ENCODE measurements at regions not wholly inside any gene's neighbourhood (a gene's known extent, or its start where the extent isn't known, plus 50 kb on each side); places are given as distances from the start of the nearest gene placed in this dataset.

- H3K4me3 ChIP-seq (ENCODE audit: low read depth in 2 of 2, low read length in 1 of 2), result no peak overlapping the region
- POLR2A ChIA-PET, result no interaction called here
- H3K9me3 ChIP-seq, result no peaks in the 10 kb centered on the region
- no peak overlapping the region for H3K27ac ChIP-seq (ENCODE audit: low read depth in 2 of 2, low read length in 1 of 2)
- WGBS (ENCODE audit: low lambda C conversion rate), result 39% methylated on average over 2 of the region's 2 CpGs
- no peaks in the 10 kb centered on the region for H3K4me1 ChIP-seq (ENCODE audit: control insufficient read depth in 1 of 2, insufficient read depth in 2 of 2, low read depth in 1 of 2, low read length in 1 of 2)
- H3K27me3 ChIP-seq (ENCODE audit: insufficient read depth), result no peaks in the 10 kb centered on the region; the same call in 1 of the 2 replicates
- no peaks in the 10 kb centered on the region for H3K79me2 ChIP-seq (ENCODE audit: insufficient read depth)
- no peak for DNase-seq
- no peak overlapping the region for H2AFZ ChIP-seq (ENCODE audit: low read depth)
- H3F3A ChIP-seq (replicated peaks; ENCODE audit: insufficient read depth), result no peaks in the 10 kb centered on the region
- no peaks in the 10 kb centered on the region for H4K20me1 ChIP-seq (ENCODE audit: insufficient read depth)
- no peaks in the 10 kb centered on the region for H3K9me2 ChIP-seq
- H3K4me2 ChIP-seq, result no peak overlapping the region
- CTCF ChIA-PET, result interaction anchor here (1.0 kb wide), 1 partner anchor 13 kb away, joined by 3 read pairs; no protein-coding TSS in a partner anchor
- TF ChIP-seq NFIC (IDR thresholded peaks at IDR 0.05; ENCODE audit: borderline replicate concordance) (no peak), EP300 (IDR thresholded peaks at IDR 0.05; ENCODE audit: borderline replicate concordance in 1 of 2, low read depth in 1 of 2, low read length in 1 of 2) (no peak), TEAD4 (IDR thresholded peaks at IDR 0.05; ENCODE audit: borderline replicate concordance, insufficient read depth) (no peak), SMC3 (IDR thresholded peaks at IDR 0.05; ENCODE audit: low read depth, low read length) (no peak), FOXM1 (IDR thresholded peaks at IDR 0.05; ENCODE audit: low read depth) (no peak), JUND (IDR thresholded peaks at IDR 0.05) (no peak)
- TF ChIP-seq, protein P1, sequence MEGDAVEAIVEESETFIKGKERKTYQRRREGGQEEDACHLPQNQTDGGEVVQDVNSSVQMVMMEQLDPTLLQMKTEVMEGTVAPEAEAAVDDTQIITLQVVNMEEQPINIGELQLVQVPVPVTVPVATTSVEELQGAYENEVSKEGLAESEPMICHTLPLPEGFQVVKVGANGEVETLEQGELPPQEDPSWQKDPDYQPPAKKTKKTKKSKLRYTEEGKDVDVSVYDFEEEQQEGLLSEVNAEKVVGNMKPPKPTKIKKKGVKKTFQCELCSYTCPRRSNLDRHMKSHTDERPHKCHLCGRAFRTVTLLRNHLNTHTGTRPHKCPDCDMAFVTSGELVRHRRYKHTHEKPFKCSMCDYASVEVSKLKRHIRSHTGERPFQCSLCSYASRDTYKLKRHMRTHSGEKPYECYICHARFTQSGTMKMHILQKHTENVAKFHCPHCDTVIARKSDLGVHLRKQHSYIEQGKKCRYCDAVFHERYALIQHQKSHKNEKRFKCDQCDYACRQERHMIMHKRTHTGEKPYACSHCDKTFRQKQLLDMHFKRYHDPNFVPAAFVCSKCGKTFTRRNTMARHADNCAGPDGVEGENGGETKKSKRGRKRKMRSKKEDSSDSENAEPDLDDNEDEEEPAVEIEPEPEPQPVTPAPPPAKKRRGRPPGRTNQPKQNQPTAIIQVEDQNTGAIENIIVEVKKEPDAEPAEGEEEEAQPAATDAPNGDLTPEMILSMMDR (IDR thresholded peaks at IDR 0.05), result no peak
- no peak overlapping the region for H3K9ac ChIP-seq
- no peaks in the 10 kb centered on the region for H3K36me3 ChIP-seq (replicated peaks in 1 of 2; ENCODE audit: control insufficient read depth in 1 of 2, insufficient read depth in 2 of 2, low read length in 1 of 2)
These were observed 239.6 kb downstream of the TMEM161B start for GRCh38 chr5:88029011-88029410.

GRCh38 chr5:88021141-88021540 lies 247.5 kb downstream of the TMEM161B start:
- Histone ChIP-seq H3K79me2 (ENCODE audit: insufficient read depth) (no peaks in the 10 kb centered on the region), H3F3A (replicated peaks; ENCODE audit: insufficient read depth) (no peaks in the 10 kb centered on the region), H3K9me3 (no peaks in the 10 kb centered on the region), H4K20me1 (ENCODE audit: insufficient read depth) (no peaks in the 10 kb centered on the region), H2AFZ (ENCODE audit: low read depth) (no peak overlapping the region), H3K27ac (ENCODE audit: low read depth in 2 of 2, low read length in 1 of 2) (no peak overlapping the region), H3K9me2 (no peaks in the 10 kb centered on the region), H3K4me3 (ENCODE audit: low read depth in 2 of 2, low read length in 1 of 2) (no peak overlapping the region), H3K4me1 (ENCODE audit: control insufficient read depth in 1 of 2, insufficient read depth in 2 of 2, low read depth in 1 of 2, low read length in 1 of 2) (no peaks in the 10 kb centered on the region), H3K27me3 (ENCODE audit: insufficient read depth) (no peaks in the 10 kb centered on the region), H3K9ac (no peak overlapping the region), H3K4me2 (no peak overlapping the region), H3K36me3 (replicated peaks in 1 of 2; ENCODE audit: control insufficient read depth in 1 of 2, insufficient read depth in 2 of 2, low read length in 1 of 2) (no peaks in the 10 kb centered on the region)
- 8% methylated on average over 5 of the region's 5 CpGs for WGBS (ENCODE audit: low lambda C conversion rate)
- ChIA-PET CTCF (no interaction called here), POLR2A (no interaction called here)
- no peak for DNase-seq
- no peak for TF ChIP-seq NRF1 (IDR thresholded peaks at IDR 0.05; ENCODE audit: low read depth, low read length)
- TF ChIP-seq FOSL2 (IDR thresholded peaks at IDR 0.05; ENCODE audit: borderline replicate concordance, low read depth), result no peak
- TF ChIP-seq CHD2 (IDR thresholded peaks at IDR 0.05; ENCODE audit: low read length, partially characterized antibody), result no peak
- no peak for TF ChIP-seq GATA2 (CRISPR knock-in tag; IDR thresholded peaks at IDR 0.05)
- no peak for TF ChIP-seq JUND (IDR thresholded peaks at IDR 0.05)
- TF ChIP-seq SMC3 (IDR thresholded peaks at IDR 0.05; ENCODE audit: low read depth, low read length), result no peak
- no peak for TF ChIP-seq EZH2phosphoT487 (IDR thresholded peaks at IDR 0.05; ENCODE audit: borderline replicate concordance, low read depth)
- no peak for TF ChIP-seq MXI1 (IDR thresholded peaks at IDR 0.05; ENCODE audit: low read depth, low read length)
- TF ChIP-seq RCOR1 (IDR thresholded peaks at IDR 0.05; ENCODE audit: low read length), result no peak
- no peak for TF ChIP-seq SIN3A (IDR thresholded peaks at IDR 0.05; ENCODE audit: borderline replicate concordance, low read depth, low read length)
- TF ChIP-seq TCF12 (IDR thresholded peaks at IDR 0.05), result no peak
- TF ChIP-seq ZBTB33 (IDR thresholded peaks at IDR 0.05; ENCODE audit: borderline replicate concordance, low read depth), result no peak
- TF ChIP-seq EP300 (IDR thresholded peaks at IDR 0.05; ENCODE audit: borderline replicate concordance in 1 of 2, low read depth in 1 of 2, low read length in 1 of 2), result no peak
- TF ChIP-seq, protein P2, sequence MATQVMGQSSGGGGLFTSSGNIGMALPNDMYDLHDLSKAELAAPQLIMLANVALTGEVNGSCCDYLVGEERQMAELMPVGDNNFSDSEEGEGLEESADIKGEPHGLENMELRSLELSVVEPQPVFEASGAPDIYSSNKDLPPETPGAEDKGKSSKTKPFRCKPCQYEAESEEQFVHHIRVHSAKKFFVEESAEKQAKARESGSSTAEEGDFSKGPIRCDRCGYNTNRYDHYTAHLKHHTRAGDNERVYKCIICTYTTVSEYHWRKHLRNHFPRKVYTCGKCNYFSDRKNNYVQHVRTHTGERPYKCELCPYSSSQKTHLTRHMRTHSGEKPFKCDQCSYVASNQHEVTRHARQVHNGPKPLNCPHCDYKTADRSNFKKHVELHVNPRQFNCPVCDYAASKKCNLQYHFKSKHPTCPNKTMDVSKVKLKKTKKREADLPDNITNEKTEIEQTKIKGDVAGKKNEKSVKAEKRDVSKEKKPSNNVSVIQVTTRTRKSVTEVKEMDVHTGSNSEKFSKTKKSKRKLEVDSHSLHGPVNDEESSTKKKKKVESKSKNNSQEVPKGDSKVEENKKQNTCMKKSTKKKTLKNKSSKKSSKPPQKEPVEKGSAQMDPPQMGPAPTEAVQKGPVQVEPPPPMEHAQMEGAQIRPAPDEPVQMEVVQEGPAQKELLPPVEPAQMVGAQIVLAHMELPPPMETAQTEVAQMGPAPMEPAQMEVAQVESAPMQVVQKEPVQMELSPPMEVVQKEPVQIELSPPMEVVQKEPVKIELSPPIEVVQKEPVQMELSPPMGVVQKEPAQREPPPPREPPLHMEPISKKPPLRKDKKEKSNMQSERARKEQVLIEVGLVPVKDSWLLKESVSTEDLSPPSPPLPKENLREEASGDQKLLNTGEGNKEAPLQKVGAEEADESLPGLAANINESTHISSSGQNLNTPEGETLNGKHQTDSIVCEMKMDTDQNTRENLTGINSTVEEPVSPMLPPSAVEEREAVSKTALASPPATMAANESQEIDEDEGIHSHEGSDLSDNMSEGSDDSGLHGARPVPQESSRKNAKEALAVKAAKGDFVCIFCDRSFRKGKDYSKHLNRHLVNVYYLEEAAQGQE (IDR thresholded peaks at IDR 0.05; ENCODE audit: low read depth, low read length), result no peak
- TF ChIP-seq POLR2AphosphoS5 (IDR thresholded peaks at IDR 0.05; ENCODE audit: low read depth, low read length), result no peak
- TF ChIP-seq RAD21 (IDR thresholded peaks at IDR 0.05; ENCODE audit: low read length), result no peak
- no peak for TF ChIP-seq YY1 (IDR thresholded peaks at IDR 0.05; ENCODE audit: low read depth)

Data from SK-N-SH (cell line).